ENCODE measurements at regions not wholly inside any gene's neighbourhood (a gene's known extent, or its start where the extent isn't known, plus 50 kb on each side); places are given as distances from the start of the nearest gene placed in this dataset.

DNA sequence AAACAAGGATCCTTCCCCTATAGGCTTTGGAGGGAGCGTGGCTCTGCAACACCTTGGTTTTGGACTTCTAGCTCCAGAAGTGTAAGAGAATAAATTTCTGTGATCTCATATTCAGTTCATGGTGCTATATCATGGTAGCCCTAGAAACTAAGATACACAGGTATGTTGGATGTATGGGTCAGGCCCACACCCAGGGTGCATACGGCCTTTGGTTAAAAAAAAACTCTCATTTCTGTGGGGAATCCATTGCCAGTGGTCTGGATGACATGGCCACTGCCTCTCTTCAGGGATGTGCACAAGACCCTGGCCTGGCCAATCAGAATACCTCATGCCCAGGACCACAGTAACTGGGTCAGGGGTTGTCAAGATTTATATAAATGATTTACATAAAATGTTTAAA lies 56.8 kb upstream of the CD34 start:
- no peak for TF ChIP-seq REST (IDR thresholded peaks at IDR 0.05; ENCODE audit: insufficient read depth in 1 of 2, low read depth in 2 of 2, low read length in 2 of 2)
- no peak for TF ChIP-seq SIN3A (IDR thresholded peaks at IDR 0.05; ENCODE audit: borderline replicate concordance, insufficient read depth, low read length)
- TF ChIP-seq TAF1 (IDR thresholded peaks at IDR 0.05; ENCODE audit: borderline replicate concordance, insufficient read depth, low read length), result no peak
- no peak for TF ChIP-seq FOXP2 (optimal IDR thresholded peaks at IDR 0.05; ENCODE audit: borderline replicate concordance, extremely low read depth, extremely low read length, insufficient read depth)
- no peak for TF ChIP-seq POLR2AphosphoS5 (IDR thresholded peaks at IDR 0.05; ENCODE audit: low read depth, low read length)

GRCh38 chr1:207966521-207966920 lies 55.6 kb upstream of the CD34 start:
- TF ChIP-seq REST (IDR thresholded peaks at IDR 0.05; ENCODE audit: insufficient read depth in 1 of 2, low read depth in 2 of 2, low read length in 2 of 2) (no peak), SIN3A (IDR thresholded peaks at IDR 0.05; ENCODE audit: borderline replicate concordance, insufficient read depth, low read length) (no peak), POLR2AphosphoS5 (IDR thresholded peaks at IDR 0.05; ENCODE audit: low read depth, low read length) (no peak), TAF1 (IDR thresholded peaks at IDR 0.05; ENCODE audit: borderline replicate concordance, insufficient read depth, low read length) (no peak), FOXP2 (optimal IDR thresholded peaks at IDR 0.05; ENCODE audit: borderline replicate concordance, extremely low read depth, extremely low read length, insufficient read depth) (no peak)

DNA sequence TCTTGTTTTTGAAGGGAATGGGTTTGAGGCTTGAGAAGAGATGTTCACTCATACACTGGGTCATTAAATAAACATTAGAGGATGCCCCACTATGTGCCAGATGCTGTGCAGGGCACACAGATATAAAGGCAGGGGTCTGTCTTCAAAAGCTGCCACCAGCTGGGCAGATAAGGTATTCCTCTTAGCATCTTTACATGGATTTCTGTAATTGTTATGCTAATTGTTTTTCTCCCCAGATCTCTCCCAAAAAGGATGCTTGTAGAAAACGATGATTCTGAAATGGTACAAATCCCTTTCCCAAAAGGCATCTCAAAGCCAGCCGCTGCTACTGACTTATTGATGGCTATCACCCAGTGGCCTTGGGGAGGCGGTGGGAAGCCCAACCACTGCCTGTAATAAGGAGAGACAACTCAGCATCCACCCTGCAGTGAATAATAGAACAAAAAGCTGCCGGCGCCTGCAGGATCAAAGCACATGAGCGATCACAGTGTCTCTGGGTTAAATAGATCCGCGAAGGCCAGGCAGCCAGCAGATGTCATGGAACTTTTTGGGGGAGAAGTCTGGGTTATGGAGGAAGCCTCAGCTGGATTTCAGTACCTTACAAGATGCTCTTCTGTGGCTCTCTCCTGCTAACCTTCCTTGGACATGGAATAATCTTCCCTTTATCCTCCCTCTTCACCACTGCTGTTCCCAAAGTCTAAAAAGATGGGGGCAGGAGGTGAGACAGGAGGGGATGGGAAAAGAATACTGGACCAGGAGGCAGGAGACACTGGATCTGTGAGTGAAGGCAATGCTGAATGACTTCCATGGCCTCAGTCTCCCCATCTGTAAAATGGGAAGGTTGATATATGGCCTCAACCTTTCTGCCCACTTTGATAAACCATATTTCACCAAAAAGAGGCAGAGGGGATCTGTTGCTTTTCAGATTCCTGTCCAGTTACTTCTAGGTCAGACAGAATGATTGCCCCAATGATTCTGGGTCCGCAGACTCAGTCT lies 54.8 kb upstream of the CD34 start:
- TF ChIP-seq TAF1 (IDR thresholded peaks at IDR 0.05; ENCODE audit: borderline replicate concordance, insufficient read depth, low read length) (no peak), FOXP2 (optimal IDR thresholded peaks at IDR 0.05; ENCODE audit: borderline replicate concordance, extremely low read depth, extremely low read length, insufficient read depth) (no peak), POLR2AphosphoS5 (IDR thresholded peaks at IDR 0.05; ENCODE audit: low read depth, low read length) (no peak)

- no peak for TF ChIP-seq SIN3A (IDR thresholded peaks at IDR 0.05; ENCODE audit: borderline replicate concordance, insufficient read depth, low read length)
- TF ChIP-seq FOXP2 (optimal IDR thresholded peaks at IDR 0.05; ENCODE audit: borderline replicate concordance, extremely low read depth, extremely low read length, insufficient read depth), result no peak
- no peak for TF ChIP-seq POLR2AphosphoS5 (IDR thresholded peaks at IDR 0.05; ENCODE audit: low read depth, low read length)
- no peak for TF ChIP-seq TAF1 (IDR thresholded peaks at IDR 0.05; ENCODE audit: borderline replicate concordance, insufficient read depth, low read length)
- TF ChIP-seq REST (IDR thresholded peaks at IDR 0.05; ENCODE audit: insufficient read depth in 1 of 2, low read depth in 2 of 2, low read length in 2 of 2), result no peak
These were observed 53.5 kb upstream of the CD34 start for GRCh38 chr1:207964195-207964966.

DNA sequence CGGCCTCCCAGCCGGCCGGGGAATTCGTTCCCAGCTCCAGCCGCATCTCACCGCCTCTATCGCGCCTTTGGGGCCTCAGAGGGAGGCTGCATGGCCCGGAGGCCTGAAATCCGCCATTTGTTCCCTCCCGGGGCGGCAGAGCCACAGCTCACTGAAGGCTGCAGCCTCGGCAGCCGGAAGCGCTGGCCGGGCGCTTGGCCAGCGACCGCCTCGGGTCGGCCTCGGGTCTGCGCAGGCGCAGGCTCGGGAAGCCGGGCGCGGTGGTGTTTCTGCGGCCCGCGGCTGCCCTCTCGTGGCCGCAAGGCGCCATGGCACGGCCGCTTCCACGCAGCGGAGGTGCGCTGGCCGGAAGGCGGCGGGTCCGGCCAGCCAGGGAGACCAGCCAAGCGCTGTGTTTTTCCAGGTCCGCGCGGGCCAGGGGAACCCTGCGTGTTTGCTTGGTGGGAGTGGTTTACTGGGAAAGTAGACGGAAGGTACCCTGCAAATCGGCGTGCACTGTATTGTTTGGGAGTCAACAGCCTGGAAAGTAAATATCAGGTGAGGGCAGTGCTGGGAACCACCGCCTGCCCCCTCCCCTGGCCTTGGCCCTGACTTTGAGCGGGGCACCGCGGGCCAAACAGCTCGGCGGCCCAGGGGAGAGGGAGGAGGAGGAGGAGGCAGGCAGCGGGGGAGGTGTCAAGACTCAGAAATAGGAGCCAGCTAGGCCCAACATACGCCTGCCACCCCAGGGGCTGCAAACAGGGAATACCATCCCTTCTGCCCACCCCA lies 52.7 kb upstream of the CD34 start:
- TF ChIP-seq SIN3A (IDR thresholded peaks at IDR 0.05; ENCODE audit: borderline replicate concordance, insufficient read depth, low read length) (no peak), POLR2AphosphoS5 (IDR thresholded peaks at IDR 0.05; ENCODE audit: low read depth, low read length) (peak; percentile 91), FOXP2 (optimal IDR thresholded peaks at IDR 0.05; ENCODE audit: borderline replicate concordance, extremely low read depth, extremely low read length, insufficient read depth) (peak; percentile 71), TAF1 (IDR thresholded peaks at IDR 0.05; ENCODE audit: borderline replicate concordance, insufficient read depth, low read length) (0 out of 2 replicates have a peak, but pooled peaks have one; percentile 54)

All from PFSK-1 (cell line).